HUES64 (cell line): ENCODE measurements at regions not wholly inside any gene's neighbourhood (a gene's known extent, or its start where the extent isn't known, plus 50 kb on each side); places are given as distances from the start of the nearest gene placed in this dataset.
A peak's percentile ranks its signal among the peaks of the same experiment; 100 is the strongest.

ENCODE experiments used
- H3K27ac ChIP-seq: 2 replicates; pipeline ENCODE4 v1.7.0; 2013; ENCODE audit warnings: low read depth, low read length, inconsistent platforms
- H3K27me3 ChIP-seq: 2 replicates; pipeline ENCODE4 v1.6.1; 2013; ENCODE audit warnings: mild to moderate bottlenecking, low read length; ENCODE audit not compliant: insufficient read depth
- H3K36me3 ChIP-seq: 2 replicates; pipeline ENCODE4 v1.6.1; 2013; ENCODE audit warnings: mild to moderate bottlenecking, low read length; ENCODE audit not compliant: insufficient read depth
- H3K4me1 ChIP-seq: 2 replicates; pipeline ENCODE4 v1.6.1; 2013; ENCODE audit warnings: mild to moderate bottlenecking, low read length, moderate library complexity; ENCODE audit not compliant: insufficient read depth
- H3K4me3 ChIP-seq: 2 replicates; pipeline ENCODE4 v1.5.1; 2013; ENCODE audit warnings: mild to moderate bottlenecking, low read length, moderate library complexity
- H3K9ac ChIP-seq: 2 replicates; pipeline ENCODE4 v1.6.1; 2013; ENCODE audit warnings: mild to moderate bottlenecking, low read depth, low read length
- H3K9me3 ChIP-seq: 2 replicates; pipeline ENCODE4 v1.6.1; 2013; ENCODE audit warnings: low read depth, low read length; ENCODE audit not compliant: insufficient read depth
- WGBS: fragments of 150-250, 120-280 bp; methylation state at CpG from one replicate; pipeline ENCODE4 v1.1.7; 2013; ENCODE audit warnings: missing lambda C conversion rate; 5-methylcytosine and 5-hydroxymethylcytosine counted together

- Histone ChIP-seq H3K27ac (no peak overlapping the region), H3K4me1 (no peaks in the 10 kb centered on the region), H3K9me3 (no peaks in the 10 kb centered on the region), H3K4me3 (no peak overlapping the region), H3K36me3 (no peaks in the 10 kb centered on the region), H3K9ac (no peak overlapping the region), H3K27me3 (no peaks in the 10 kb centered on the region)
- WGBS = 100% methylated on average over 1 of the region's 1 CpG
Measured at GRCh38 chr4:28665306-28665705, 1804.7 kb downstream of the STIM2 start.

- Histone ChIP-seq H3K4me1 (peaks cover 18% of the 10 kb centered on the region), H3K27ac (no peak overlapping the region), H3K27me3 (0 out of 2 replicates have a peak, but pooled peaks cover 3% of the 10 kb centered on the region), H3K4me3 (no peak overlapping the region), H3K9ac (no peak overlapping the region), H3K9me3 (no peaks in the 10 kb centered on the region), H3K36me3 (no peaks in the 10 kb centered on the region)
Measured at GRCh38 chr4:28675582-28675981, 1814.9 kb downstream of the STIM2 start.

GRCh38 chr4:28677808-28678207 is 1817.2 kb downstream of the STIM2 start:
- no peaks in the 10 kb centered on the region for H3K9me3 ChIP-seq

GRCh38 chr4:28682847-28683246 is 1822.2 kb downstream of the STIM2 start:
- peaks cover 42% of the 10 kb centered on the region for H3K4me1 ChIP-seq
- H3K4me3 ChIP-seq = no peak overlapping the region
- 20% methylated on average over 1 of the region's 1 CpG for WGBS
- H3K9ac ChIP-seq = no peak overlapping the region
- H3K36me3 ChIP-seq = no peaks in the 10 kb centered on the region
- 0 out of 2 replicates have a peak, but pooled peaks cover 3% of the 10 kb centered on the region for H3K27me3 ChIP-seq
- peak overlapping the region; percentile 67 for H3K27ac ChIP-seq
- H3K9me3 ChIP-seq = no peaks in the 10 kb centered on the region

More at GRCh38 chr4:28677808-28678207, 1817.2 kb downstream of the STIM2 start:
- H3K9ac ChIP-seq = no peak overlapping the region
- 0 out of 2 replicates have a peak, but pooled peaks cover 3% of the 10 kb centered on the region for H3K27me3 ChIP-seq
- H3K4me3 ChIP-seq = no peak overlapping the region
- no peak overlapping the region for H3K27ac ChIP-seq
- H3K4me1 ChIP-seq = peaks cover 40% of the 10 kb centered on the region
- H3K36me3 ChIP-seq = no peaks in the 10 kb centered on the region

GRCh38 chr4:28686618-28687017 is 1826.0 kb downstream of the STIM2 start:
- Histone ChIP-seq H3K27ac (no peak overlapping the region), H3K9ac (no peak overlapping the region), H3K4me1 (peaks cover 20% of the 10 kb centered on the region), H3K27me3 (no peaks in the 10 kb centered on the region), H3K9me3 (no peaks in the 10 kb centered on the region), H3K4me3 (no peak overlapping the region), H3K36me3 (no peaks in the 10 kb centered on the region)
- 82% methylated on average over 4 of the region's 4 CpGs for WGBS

GRCh38 chr4:28690890-28691289 is 1830.2 kb downstream of the STIM2 start:
- H3K27me3 ChIP-seq = no peaks in the 10 kb centered on the region
- WGBS = 100% methylated on average over 1 of the region's 1 CpG

GRCh38 chr4:28702571-28702970 is 1841.9 kb downstream of the STIM2 start:
- no peaks in the 10 kb centered on the region for H3K36me3 ChIP-seq
- H3K4me3 ChIP-seq = no peak overlapping the region
- no peak overlapping the region for H3K9ac ChIP-seq
- H3K9me3 ChIP-seq = no peaks in the 10 kb centered on the region
- WGBS = 87% methylated on average over 3 of the region's 4 CpGs
- peaks cover 26% of the 10 kb centered on the region for H3K4me1 ChIP-seq
- H3K27me3 ChIP-seq = no peaks in the 10 kb centered on the region
- 0 out of 2 replicates have a peak overlapping the region, but pooled peaks have one; percentile 1 for H3K27ac ChIP-seq

More at GRCh38 chr4:28690890-28691289, 1830.2 kb downstream of the STIM2 start:
- no peaks in the 10 kb centered on the region for H3K36me3 ChIP-seq
- no peaks in the 10 kb centered on the region for H3K9me3 ChIP-seq
- no peak overlapping the region for H3K9ac ChIP-seq
- H3K4me3 ChIP-seq = no peak overlapping the region
- no peak overlapping the region for H3K27ac ChIP-seq
- no peaks in the 10 kb centered on the region for H3K4me1 ChIP-seq

- Histone ChIP-seq H3K9me3 (peaks cover 6% of the 10 kb centered on the region; the same call in 1 of the 2 replicates), H3K36me3 (no peaks in the 10 kb centered on the region), H3K27me3 (no peaks in the 10 kb centered on the region), H3K9ac (no peak overlapping the region), H3K4me3 (no peak overlapping the region), H3K27ac (no peak overlapping the region), H3K4me1 (peaks cover 11% of the 10 kb centered on the region)
- 97% methylated on average over 3 of the region's 3 CpGs for WGBS
Measured at GRCh38 chr4:28709891-28710290, 1849.2 kb downstream of the STIM2 start.

- H3K4me1 ChIP-seq = no peaks in the 10 kb centered on the region
- no peaks in the 10 kb centered on the region for H3K36me3 ChIP-seq
- H3K27me3 ChIP-seq = no peaks in the 10 kb centered on the region
- H3K27ac ChIP-seq = no peak overlapping the region
- no peak overlapping the region for H3K4me3 ChIP-seq
- H3K9ac ChIP-seq = no peak overlapping the region
- 85% methylated on average over 4 of the region's 6 CpGs for WGBS
- H3K9me3 ChIP-seq = no peaks in the 10 kb centered on the region
Measured at GRCh38 chr4:28723371-28723770, 1862.7 kb downstream of the STIM2 start.

- 100% methylated on average over 1 of the region's 1 CpG for WGBS
Measured at GRCh38 chr4:28724239-28724638, 1863.6 kb downstream of the STIM2 start.

GRCh38 chr4:28730304-28730703 is 1869.7 kb downstream of the STIM2 start:
- no peaks in the 10 kb centered on the region for H3K9me3 ChIP-seq
- no peak overlapping the region for H3K27ac ChIP-seq
- no peak overlapping the region for H3K4me3 ChIP-seq
- H3K9ac ChIP-seq = no peak overlapping the region
- H3K27me3 ChIP-seq = no peaks in the 10 kb centered on the region
- H3K36me3 ChIP-seq = no peaks in the 10 kb centered on the region
- 100% methylated on average over 1 of the region's 2 CpGs for WGBS
- H3K4me1 ChIP-seq = no peaks in the 10 kb centered on the region

More at GRCh38 chr4:28724239-28724638, 1863.6 kb downstream of the STIM2 start:
- Histone ChIP-seq H3K9ac (no peak overlapping the region), H3K9me3 (no peaks in the 10 kb centered on the region), H3K4me3 (no peak overlapping the region), H3K4me1 (no peaks in the 10 kb centered on the region), H3K27me3 (no peaks in the 10 kb centered on the region), H3K27ac (no peak overlapping the region), H3K36me3 (no peaks in the 10 kb centered on the region)

GRCh38 chr4:28744066-28744465 is 1883.4 kb downstream of the STIM2 start:
- H3K9ac ChIP-seq = no peak overlapping the region
- no peak overlapping the region for H3K27ac ChIP-seq
- H3K9me3 ChIP-seq = no peaks in the 10 kb centered on the region
- H3K4me3 ChIP-seq = no peak overlapping the region
- 84% methylated on average over 2 of the region's 4 CpGs for WGBS
- H3K36me3 ChIP-seq = no peaks in the 10 kb centered on the region
- no peaks in the 10 kb centered on the region for H3K4me1 ChIP-seq
- H3K27me3 ChIP-seq = no peaks in the 10 kb centered on the region
